Activated B cell treated with CpG ODN at 0.5 μM for 24 hours (primary cell): ENCODE measurements at regions not wholly inside any gene's neighbourhood (a gene's known extent, or its start where the extent isn't known, plus 50 kb on each side); places are given as distances from the start of the nearest gene placed in this dataset.

Experiments
- ATAC-seq: fragments of 200-7000 bp; cut with Tn5 transposase; one replicate; pipeline ENCODE4 v1.10.0; 2021; ENCODE audit warnings: low read depth, mild to moderate bottlenecking, moderate library complexity
- CTCF ChIA-PET: fragments of 350-600 bp; sonication (Branson Sonifier 250); formaldehyde crosslinking; loops from one replicate; lab custom pipeline; 2021; ENCODE audit warnings: antibody characterized with exemption; lab: Charles Lee
- POLR2A ChIA-PET: fragments of 350-600 bp; sonication (Branson Sonifier 250); formaldehyde crosslinking; loops from one replicate; lab custom pipeline; 2021; ENCODE audit warnings: antibody characterized with exemption; lab: Charles Lee
- DNase-seq: peaks from one replicate; pipeline ENCODE4 v3.0.0; 2022
- H3K27ac Mint-ChIP-seq: one replicate; pipeline ENCODE4 v1.8.0; 2020; ENCODE audit warnings: mixed read lengths
- H3K27me3 Mint-ChIP-seq: one replicate; pipeline ENCODE4 v1.8.0; 2021; ENCODE audit warnings: mixed read lengths
- H3K36me3 Mint-ChIP-seq: one replicate; pipeline ENCODE4 v1.8.0; 2021; ENCODE audit warnings: low read depth, mixed read lengths
- H3K4me1 Mint-ChIP-seq: one replicate; pipeline ENCODE4 v1.8.0; 2021; ENCODE audit warnings: mixed read lengths
- H3K4me3 Mint-ChIP-seq: one replicate; pipeline ENCODE4 v1.8.0; 2020; ENCODE audit warnings: mild to moderate bottlenecking, mixed read lengths
- H3K9me3 Mint-ChIP-seq: one replicate; pipeline ENCODE4 v1.8.0; 2020; ENCODE audit warnings: mixed read lengths
- CTCF ChIP-seq: fragments of 200-600 bp; IDR thresholded peaks from one replicate; pipeline ENCODE4 v1.8.0; 2022; ENCODE audit warnings: antibody characterized with exemption, mild to moderate bottlenecking
- intact Hi-C: fragments of 100-400 bp; cut with micrococcal nuclease; formaldehyde crosslinking; loops from one replicate; pipeline ENCODE4 v1.15.1; 2024

- DNase-seq: no peak
- H3K27me3 Mint-ChIP-seq: no peaks in the 10 kb centered on the region
- POLR2A ChIA-PET: no interaction called here
These were observed 106.2 kb upstream of the SEMA3D start for GRCh38 chr7:85292908-85293576.

DNA sequence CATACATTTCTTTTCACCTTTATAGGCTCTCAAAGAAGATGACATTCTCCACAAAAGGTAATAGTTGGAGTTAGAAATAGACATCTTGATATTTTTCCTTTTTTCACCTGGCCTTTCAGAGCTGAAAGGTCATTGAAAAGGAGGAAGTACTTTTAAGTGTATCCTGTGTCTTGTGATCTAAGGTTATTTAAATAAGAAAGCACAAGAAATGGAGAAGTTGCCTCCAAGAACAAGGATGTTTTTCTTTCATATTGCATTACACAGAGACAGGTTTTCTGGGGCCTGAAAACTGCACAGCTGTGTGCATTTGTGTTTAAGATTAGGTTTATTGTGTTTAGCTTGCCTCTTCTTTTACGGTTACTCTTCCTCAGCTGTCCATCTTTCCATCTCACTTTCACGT, 103.4 kb upstream of the SEMA3D start:
- CTCF ChIA-PET: interaction anchor here (0.8 kb wide), 1 partner anchor 12 kb away, joined by 5 read pairs; no protein-coding TSS in a partner anchor
- Mint-ChIP-seq H3K4me3 (peak overlapping the region; percentile 64), H3K9me3 (peaks cover 3% of the 10 kb centered on the region), H3K36me3 (peaks cover 2% of the 10 kb centered on the region), H3K27me3 (no peaks in the 10 kb centered on the region), H3K4me1 (peaks cover 59% of the 10 kb centered on the region), H3K27ac (peak overlapping the region; percentile 79)
- peak; percentile 62 for ATAC-seq
- intact Hi-C loops: loop anchor here (1.0 kb wide), 1 partner anchor 130 kb away; no protein-coding TSS in a partner anchor
- TF ChIP-seq CTCF: no peak
- POLR2A ChIA-PET: no interaction called here
- no peak for DNase-seq

More at GRCh38 chr7:85292908-85293576, 106.2 kb upstream of the SEMA3D start:
- TF ChIP-seq CTCF: no peak
- peaks cover 3% of the 10 kb centered on the region for H3K9me3 Mint-ChIP-seq
- H3K27ac Mint-ChIP-seq: peak overlapping the region; percentile 80
- H3K4me3 Mint-ChIP-seq: peak overlapping the region; percentile 42
- intact Hi-C loops: loop anchor here (1.0 kb wide), 1 partner anchor 63 kb away; no protein-coding TSS in a partner anchor
- CTCF ChIA-PET: no interaction called here
- peaks cover 63% of the 10 kb centered on the region for H3K4me1 Mint-ChIP-seq
- peaks cover 2% of the 10 kb centered on the region for H3K36me3 Mint-ChIP-seq
- ATAC-seq: peak; percentile 55

DNA sequence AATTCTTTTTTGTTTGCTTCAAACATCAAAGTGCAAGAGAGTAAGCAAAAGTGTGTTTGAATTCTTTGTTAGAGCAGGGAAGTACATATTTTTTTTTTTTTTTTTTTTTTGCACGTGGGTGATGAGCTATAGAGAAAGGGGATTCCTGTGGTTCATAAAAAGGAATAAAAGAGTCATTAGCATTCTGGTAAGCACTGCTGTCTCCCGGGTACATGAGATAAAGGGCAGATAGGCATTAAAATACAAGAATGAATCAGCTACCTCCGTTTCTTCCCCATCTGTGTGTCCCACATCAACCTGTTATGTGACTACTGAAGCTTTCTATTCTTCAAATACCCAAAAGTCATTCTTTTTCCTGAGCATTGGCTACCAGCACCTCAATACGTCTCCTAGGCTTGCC, 102.4 kb upstream of the SEMA3D start:
- H3K4me1 Mint-ChIP-seq: peaks cover 50% of the 10 kb centered on the region
- POLR2A ChIA-PET: no interaction called here
- intact Hi-C loops: no loop called here
- CTCF ChIA-PET: interaction anchor here (0.8 kb wide), 1 partner anchor 11 kb away, joined by 5 read pairs; no protein-coding TSS in a partner anchor
- DNase-seq (no peak), ATAC-seq (peak; percentile 43)
- peaks cover 3% of the 10 kb centered on the region for H3K9me3 Mint-ChIP-seq
- peak overlapping the region; percentile 79 for H3K27ac Mint-ChIP-seq
- TF ChIP-seq CTCF: no peak
- no peaks in the 10 kb centered on the region for H3K27me3 Mint-ChIP-seq
- no peak overlapping the region for H3K4me3 Mint-ChIP-seq
- H3K36me3 Mint-ChIP-seq: peaks cover 2% of the 10 kb centered on the region

DNA sequence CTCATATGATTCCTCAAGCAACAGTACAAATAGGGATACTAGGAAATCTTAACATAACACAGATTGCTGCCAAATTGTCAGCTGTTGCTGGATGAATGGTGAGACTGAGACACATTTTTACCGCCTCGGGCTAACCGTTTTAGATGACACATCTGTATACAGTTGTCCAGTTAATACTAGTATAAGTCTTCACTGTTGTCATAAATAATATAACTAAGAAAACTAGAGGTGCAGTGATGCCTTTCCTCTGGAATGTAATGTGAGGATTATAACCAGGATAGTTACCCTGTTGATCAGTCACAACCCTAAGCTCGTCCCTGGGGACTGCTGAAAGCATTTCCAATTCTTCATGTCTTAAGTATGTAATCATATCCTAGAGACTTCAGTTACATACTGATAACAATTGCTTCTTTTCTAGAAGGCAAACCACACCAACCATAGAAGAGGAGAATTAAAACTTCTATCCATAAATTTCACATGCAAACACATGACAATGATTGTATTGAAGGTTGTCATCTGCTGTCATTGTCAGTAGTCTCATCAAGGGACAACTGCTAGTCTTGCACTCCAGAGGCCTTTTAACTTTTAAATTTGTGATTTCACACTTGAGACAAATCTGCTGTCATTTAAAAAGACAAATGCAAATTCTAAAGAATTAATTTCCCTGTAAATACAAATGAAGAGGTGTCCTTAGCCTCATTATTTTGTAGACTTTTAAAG, 100.4 kb upstream of the SEMA3D start:
- ChIA-PET POLR2A (no interaction called here), CTCF (no interaction called here)
- Mint-ChIP-seq H3K4me3 (no peak overlapping the region), H3K27me3 (no peaks in the 10 kb centered on the region), H3K4me1 (peaks cover 33% of the 10 kb centered on the region), H3K36me3 (peaks cover 2% of the 10 kb centered on the region), H3K27ac (no peak overlapping the region), H3K9me3 (peaks cover 3% of the 10 kb centered on the region)
- intact Hi-C loops: no loop called here
- DNase-seq (no peak), ATAC-seq (no peak)
- TF ChIP-seq CTCF: no peak

DNA sequence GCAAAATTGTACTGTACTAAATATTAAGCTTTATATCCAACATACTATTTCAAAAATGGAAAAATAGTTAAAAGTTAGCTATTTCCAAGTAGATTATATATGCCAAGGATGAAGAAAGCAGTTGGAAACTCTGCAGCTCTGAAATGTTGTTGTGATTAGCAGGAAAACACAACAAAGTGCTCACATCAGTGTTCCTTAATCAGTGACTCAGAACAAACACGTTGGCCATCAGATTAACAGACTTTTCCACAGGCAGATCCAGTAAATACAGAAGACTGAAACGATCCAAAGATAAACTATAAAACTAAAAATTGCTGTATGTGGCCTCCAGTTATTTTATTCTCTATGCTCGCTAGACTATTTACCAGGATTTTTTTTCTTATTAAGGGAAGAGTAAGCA, 99.6 kb upstream of the SEMA3D start:
- Mint-ChIP-seq H3K4me1 (peaks cover 28% of the 10 kb centered on the region), H3K9me3 (no peaks in the 10 kb centered on the region), H3K4me3 (no peak overlapping the region), H3K27ac (no peak overlapping the region), H3K36me3 (no peaks in the 10 kb centered on the region), H3K27me3 (no peaks in the 10 kb centered on the region)
- TF ChIP-seq CTCF: no peak
- intact Hi-C loops: no loop called here
- CTCF ChIA-PET: no interaction called here
- DNase-seq: no peak
- no peak for ATAC-seq
- POLR2A ChIA-PET: no interaction called here
